ENCODE measurements at regions not wholly inside any gene's neighbourhood (a gene's known extent, or its start where the extent isn't known, plus 50 kb on each side); places are given as distances from the start of the nearest gene placed in this dataset.

DNA sequence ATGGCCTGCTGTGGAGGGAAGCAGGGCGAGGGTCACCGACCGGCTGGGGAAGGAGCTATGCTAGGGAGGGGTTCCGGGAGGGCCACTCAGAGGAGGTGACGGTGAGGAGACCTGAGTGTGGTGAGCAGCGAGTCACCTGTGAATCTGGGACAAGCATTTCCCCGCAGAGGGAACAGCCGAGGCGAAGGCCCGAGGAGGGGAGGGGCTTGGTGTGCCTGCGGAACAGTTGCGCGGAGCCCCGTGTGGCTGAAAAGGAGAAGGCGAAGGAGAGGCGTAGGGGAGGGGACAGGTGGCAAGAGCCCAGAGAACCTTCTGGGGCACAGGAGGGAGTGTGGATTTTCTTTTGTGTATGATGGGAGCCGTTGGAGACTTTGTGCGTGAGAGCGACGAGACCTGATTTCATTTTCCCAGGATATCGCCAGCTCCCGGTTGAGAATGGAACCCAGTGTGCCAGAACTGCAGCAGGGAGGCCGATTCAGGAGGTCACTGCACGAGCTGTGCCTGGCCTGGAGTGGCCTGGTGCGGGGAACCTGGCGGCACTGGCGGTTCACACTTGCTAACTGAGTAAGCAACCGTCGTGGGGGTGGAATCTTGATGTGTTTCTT lies 117.7 kb upstream of the ZNF507 start:
- TF ChIP-seq SUZ12 (IDR thresholded peaks at IDR 0.05; ENCODE audit: extremely low read depth, insufficient read depth, insufficient read length) (no peak), YY1 (IDR thresholded peaks at IDR 0.05; ENCODE audit: insufficient read depth, insufficient read length) (no peak), ZNF274 (IDR thresholded peaks at IDR 0.05; ENCODE audit: low read depth, low read length) (no peak)
